Liver (tissue), 8 donors: ENCODE measurements at regions not wholly inside any gene's neighbourhood (a gene's known extent, or its start where the extent isn't known, plus 50 kb on each side); places are given as distances from the start of the nearest gene placed in this dataset.

Experiments used
- DNase-seq: peaks from one replicate; pipeline ENCODE4 v3.0.0-alpha.2; 2017; ENCODE audit warnings: low spot score
- H3K27ac ChIP-seq, 2 donors: one replicate each; pipeline ENCODE4 v1.7.0; 2013; ENCODE audit warnings: inconsistent platforms in 2 of 2, low read length in 2 of 2, control low read depth in 1 of 2, low read depth in 1 of 2, mild to moderate bottlenecking in 1 of 2
- H3K27me3 ChIP-seq, 4 donors: one replicate each; pipeline versions ENCODE4 v1.6.1 to v1.7.0; 2013; ENCODE audit warnings: low read length in 3 of 4, inconsistent platforms in 1 of 4, mild to moderate bottlenecking in 1 of 4, moderate library complexity in 1 of 4; ENCODE audit not compliant: control insufficient read depth in 4 of 4, insufficient read depth in 4 of 4
- H3K36me3 ChIP-seq, 4 donors: one replicate each; pipeline versions ENCODE4 v1.6.1 to v1.7.0; 2013; ENCODE audit warnings: low read length in 3 of 4, mild to moderate bottlenecking in 3 of 4, low read depth in 1 of 4, moderate library complexity in 1 of 4; ENCODE audit not compliant: control insufficient read depth in 4 of 4, insufficient read depth in 3 of 4
- H3K4me1 ChIP-seq, 4 donors: one replicate each; pipeline versions ENCODE4 v1.6.1 to v1.7.0; 2013; ENCODE audit warnings: low read length in 3 of 4, mild to moderate bottlenecking in 3 of 4, moderate library complexity in 1 of 4; ENCODE audit not compliant: control insufficient read depth in 4 of 4, insufficient read depth in 4 of 4
- H3K4me3 ChIP-seq, 3 donors: one replicate each; pipeline versions ENCODE4 v1.6.1 to v1.7.0; 2013; ENCODE audit warnings: low read length in 3 of 3, control low read depth in 1 of 3, low read depth in 1 of 3, mild to moderate bottlenecking in 1 of 3
- H3K9ac ChIP-seq, 2 donors: one replicate each; pipeline ENCODE4 v1.7.0; 2013; ENCODE audit warnings: low read length in 2 of 2, mild to moderate bottlenecking in 2 of 2, moderate library complexity in 2 of 2, control low read depth in 1 of 2, low read depth in 1 of 2
- H3K9me3 ChIP-seq, 4 donors: one replicate each; pipeline versions ENCODE4 v1.6.1 to v1.7.0; 2013; ENCODE audit warnings: low read length in 3 of 4; ENCODE audit not compliant: control insufficient read depth in 4 of 4
- ATF3 ChIP-seq: IDR thresholded peaks from 2 replicates; pipeline ENCODE4 v1.6.1; 2016; ENCODE audit warnings: antibody characterized with exemption
- EGR1 ChIP-seq, 2 donors: IDR thresholded peaks; 2 replicates each; pipeline ENCODE4 v1.6.1; 2016 to 2018; ENCODE audit warnings: antibody characterized with exemption in 2 of 2, low read depth in 2 of 2
- FOXA1 ChIP-seq: IDR thresholded peaks from 2 replicates; pipeline ENCODE4 v1.6.1; 2016; ENCODE audit warnings: antibody characterized with exemption
- FOXA2 ChIP-seq: IDR thresholded peaks from 2 replicates; pipeline ENCODE4 v1.6.1; 2016; ENCODE audit warnings: antibody characterized with exemption
- GABPA ChIP-seq, 2 donors: IDR thresholded peaks in 1 of 2; conservative IDR thresholded peaks in 1 of 2; 2 replicates each; pipeline ENCODE4 v1.6.1; 2016; ENCODE audit warnings: antibody characterized with exemption in 2 of 2, mild to moderate bottlenecking in 1 of 2, moderate library complexity in 1 of 2
- HNF4A ChIP-seq, 2 donors: conservative IDR thresholded peaks; 2 replicates each; pipeline ENCODE4 v1.6.1; 2016; ENCODE audit warnings: antibody characterized with exemption in 2 of 2, mild to moderate bottlenecking in 2 of 2
- HNF4G ChIP-seq: IDR thresholded peaks from 2 replicates; pipeline ENCODE4 v1.6.1; 2016; ENCODE audit warnings: antibody characterized with exemption
- JUND ChIP-seq, 2 donors: IDR thresholded peaks; 2 replicates each; pipeline ENCODE4 v1.6.1; 2016; ENCODE audit warnings: antibody characterized with exemption in 2 of 2
- MAX ChIP-seq: IDR thresholded peaks from 2 replicates; pipeline ENCODE4 v1.6.1; 2016; ENCODE audit warnings: antibody characterized with exemption
- NR2F2 ChIP-seq: IDR thresholded peaks from 2 replicates; pipeline ENCODE4 v1.6.1; 2016; ENCODE audit warnings: antibody characterized with exemption
- RAD21 ChIP-seq, 2 donors: IDR thresholded peaks; 2 replicates each; pipeline ENCODE4 v1.6.1; 2016; ENCODE audit warnings: antibody characterized with exemption in 2 of 2, mild to moderate bottlenecking in 2 of 2
- RXRA ChIP-seq, 2 donors: IDR thresholded peaks; 2 replicates each; pipeline ENCODE4 v1.6.1; 2017 to 2018; ENCODE audit warnings: antibody characterized with exemption in 2 of 2, mild to moderate bottlenecking in 1 of 2
- SP1 ChIP-seq: IDR thresholded peaks from 2 replicates; pipeline ENCODE4 v1.6.1; 2018; ENCODE audit warnings: antibody characterized with exemption, mild to moderate bottlenecking
- TAF1 ChIP-seq: conservative IDR thresholded peaks from 2 replicates; pipeline ENCODE4 v1.6.1; 2016; ENCODE audit warnings: antibody characterized with exemption, mild to moderate bottlenecking
- YY1 ChIP-seq: IDR thresholded peaks from 2 replicates; pipeline ENCODE4 v1.6.1; 2016; ENCODE audit warnings: antibody characterized with exemption, mild to moderate bottlenecking
- WGBS: extraction: QIAGEN DNeasy Blood & Tissue Kit; methylation state at CpG from one replicate; pipeline ENCODE4 v1.1.7; 2013; 5-methylcytosine and 5-hydroxymethylcytosine counted together
- TF ChIP-seq, protein P1 (sequence below): IDR thresholded peaks from 2 replicates; pipeline ENCODE4 v1.6.1; 2016; ENCODE audit warnings: antibody characterized with exemption
- TF ChIP-seq, protein P2 (sequence below): IDR thresholded peaks from 2 replicates; pipeline ENCODE4 v1.6.1; 2016; ENCODE audit warnings: antibody characterized with exemption, mild to moderate bottlenecking
- TF ChIP-seq, protein P3 (sequence below): fragments of 150-350 bp; IDR thresholded peaks from 2 replicates; pipeline ENCODE4 v1.5.1; 2017; ENCODE audit warnings: improper control_type of control experiment, low read depth, low read length; ENCODE audit not compliant: missing input control
- donor health status: healthy.
- donor health status: healthy.
- donor health status: healthy.
- donor health status: healthy.
- donor health status: healthy.

GRCh38 chr15:70197318-70197944, 99.7 kb upstream of the TLE3 start:
- DNase-seq, result no peak
- peaks cover 10 to 48% (median 35%) of the 10 kb centered on the region in 4 donors for H3K4me1 ChIP-seq
- TF ChIP-seq JUND (IDR thresholded peaks at IDR 0.05) (no peak), SP1 (no peak), HNF4G (no peak)
- H3K9me3 ChIP-seq, result no peaks in the 10 kb centered on the region
- WGBS, result 76% methylated on average over 10 of the region's 10 CpGs
- H3K27me3 ChIP-seq, result no peaks in the 10 kb centered on the region
- H3K36me3 ChIP-seq, result no peaks in the 10 kb centered on the region
- H3K9ac ChIP-seq, result peak overlapping the region in 1 of 2 donors; percentile 86
- H3K4me3 ChIP-seq, result no peak overlapping the region
- peak overlapping the region; percentile 86 to 89 for H3K27ac ChIP-seq

GRCh38 chr15:70196372-70197316, 98.9 kb upstream of the TLE3 start:
- no peak overlapping the region for H3K4me3 ChIP-seq
- no peaks in the 10 kb centered on the region for H3K27me3 ChIP-seq
- H3K9ac ChIP-seq, result peak overlapping the region in 1 of 2 donors; percentile 86
- H3K36me3 ChIP-seq, result no peaks in the 10 kb centered on the region
- H3K27ac ChIP-seq, result peak overlapping the region; percentile 86 to 89
- TF ChIP-seq, protein P1, sequence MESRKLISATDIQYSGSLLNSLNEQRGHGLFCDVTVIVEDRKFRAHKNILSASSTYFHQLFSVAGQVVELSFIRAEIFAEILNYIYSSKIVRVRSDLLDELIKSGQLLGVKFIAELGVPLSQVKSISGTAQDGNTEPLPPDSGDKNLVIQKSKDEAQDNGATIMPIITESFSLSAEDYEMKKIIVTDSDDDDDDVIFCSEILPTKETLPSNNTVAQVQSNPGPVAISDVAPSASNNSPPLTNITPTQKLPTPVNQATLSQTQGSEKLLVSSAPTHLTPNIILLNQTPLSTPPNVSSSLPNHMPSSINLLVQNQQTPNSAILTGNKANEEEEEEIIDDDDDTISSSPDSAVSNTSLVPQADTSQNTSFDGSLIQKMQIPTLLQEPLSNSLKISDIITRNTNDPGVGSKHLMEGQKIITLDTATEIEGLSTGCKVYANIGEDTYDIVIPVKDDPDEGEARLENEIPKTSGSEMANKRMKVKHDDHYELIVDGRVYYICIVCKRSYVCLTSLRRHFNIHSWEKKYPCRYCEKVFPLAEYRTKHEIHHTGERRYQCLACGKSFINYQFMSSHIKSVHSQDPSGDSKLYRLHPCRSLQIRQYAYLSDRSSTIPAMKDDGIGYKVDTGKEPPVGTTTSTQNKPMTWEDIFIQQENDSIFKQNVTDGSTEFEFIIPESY, result peak; percentile 57
- TF ChIP-seq FOXA2, result peak; percentile 64
- TF ChIP-seq HNF4A (conservative IDR thresholded peaks at IDR 0.05), result peak; percentile 16 to 75
- peak; percentile 33 to 55 for TF ChIP-seq RAD21 (IDR thresholded peaks at IDR 0.05)
- TF ChIP-seq, protein P2, sequence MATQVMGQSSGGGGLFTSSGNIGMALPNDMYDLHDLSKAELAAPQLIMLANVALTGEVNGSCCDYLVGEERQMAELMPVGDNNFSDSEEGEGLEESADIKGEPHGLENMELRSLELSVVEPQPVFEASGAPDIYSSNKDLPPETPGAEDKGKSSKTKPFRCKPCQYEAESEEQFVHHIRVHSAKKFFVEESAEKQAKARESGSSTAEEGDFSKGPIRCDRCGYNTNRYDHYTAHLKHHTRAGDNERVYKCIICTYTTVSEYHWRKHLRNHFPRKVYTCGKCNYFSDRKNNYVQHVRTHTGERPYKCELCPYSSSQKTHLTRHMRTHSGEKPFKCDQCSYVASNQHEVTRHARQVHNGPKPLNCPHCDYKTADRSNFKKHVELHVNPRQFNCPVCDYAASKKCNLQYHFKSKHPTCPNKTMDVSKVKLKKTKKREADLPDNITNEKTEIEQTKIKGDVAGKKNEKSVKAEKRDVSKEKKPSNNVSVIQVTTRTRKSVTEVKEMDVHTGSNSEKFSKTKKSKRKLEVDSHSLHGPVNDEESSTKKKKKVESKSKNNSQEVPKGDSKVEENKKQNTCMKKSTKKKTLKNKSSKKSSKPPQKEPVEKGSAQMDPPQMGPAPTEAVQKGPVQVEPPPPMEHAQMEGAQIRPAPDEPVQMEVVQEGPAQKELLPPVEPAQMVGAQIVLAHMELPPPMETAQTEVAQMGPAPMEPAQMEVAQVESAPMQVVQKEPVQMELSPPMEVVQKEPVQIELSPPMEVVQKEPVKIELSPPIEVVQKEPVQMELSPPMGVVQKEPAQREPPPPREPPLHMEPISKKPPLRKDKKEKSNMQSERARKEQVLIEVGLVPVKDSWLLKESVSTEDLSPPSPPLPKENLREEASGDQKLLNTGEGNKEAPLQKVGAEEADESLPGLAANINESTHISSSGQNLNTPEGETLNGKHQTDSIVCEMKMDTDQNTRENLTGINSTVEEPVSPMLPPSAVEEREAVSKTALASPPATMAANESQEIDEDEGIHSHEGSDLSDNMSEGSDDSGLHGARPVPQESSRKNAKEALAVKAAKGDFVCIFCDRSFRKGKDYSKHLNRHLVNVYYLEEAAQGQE, result peak; percentile 85
- no peak for TF ChIP-seq TAF1
- peak; percentile 91 to 94 for TF ChIP-seq RXRA (IDR thresholded peaks at IDR 0.05)
- TF ChIP-seq EGR1 (IDR thresholded peaks at IDR 0.05; ENCODE audit: low read depth in 2 of 2), result peak in 1 of 2 donors; percentile 56
- TF ChIP-seq YY1, result no peak
- TF ChIP-seq HNF4G, result no peak
- no peak for TF ChIP-seq ATF3
- no peak for TF ChIP-seq NR2F2
- peak in 1 of 2 donors; percentile 61 for TF ChIP-seq GABPA (IDR thresholded peaks at IDR 0.05 in 1 of 2, conservative IDR thresholded peaks at IDR 0.05 in 1 of 2)
- peak; percentile 5 for TF ChIP-seq FOXA1
- peak in 1 of 2 donors; percentile 69 for TF ChIP-seq JUND (IDR thresholded peaks at IDR 0.05)
- TF ChIP-seq, protein P3, sequence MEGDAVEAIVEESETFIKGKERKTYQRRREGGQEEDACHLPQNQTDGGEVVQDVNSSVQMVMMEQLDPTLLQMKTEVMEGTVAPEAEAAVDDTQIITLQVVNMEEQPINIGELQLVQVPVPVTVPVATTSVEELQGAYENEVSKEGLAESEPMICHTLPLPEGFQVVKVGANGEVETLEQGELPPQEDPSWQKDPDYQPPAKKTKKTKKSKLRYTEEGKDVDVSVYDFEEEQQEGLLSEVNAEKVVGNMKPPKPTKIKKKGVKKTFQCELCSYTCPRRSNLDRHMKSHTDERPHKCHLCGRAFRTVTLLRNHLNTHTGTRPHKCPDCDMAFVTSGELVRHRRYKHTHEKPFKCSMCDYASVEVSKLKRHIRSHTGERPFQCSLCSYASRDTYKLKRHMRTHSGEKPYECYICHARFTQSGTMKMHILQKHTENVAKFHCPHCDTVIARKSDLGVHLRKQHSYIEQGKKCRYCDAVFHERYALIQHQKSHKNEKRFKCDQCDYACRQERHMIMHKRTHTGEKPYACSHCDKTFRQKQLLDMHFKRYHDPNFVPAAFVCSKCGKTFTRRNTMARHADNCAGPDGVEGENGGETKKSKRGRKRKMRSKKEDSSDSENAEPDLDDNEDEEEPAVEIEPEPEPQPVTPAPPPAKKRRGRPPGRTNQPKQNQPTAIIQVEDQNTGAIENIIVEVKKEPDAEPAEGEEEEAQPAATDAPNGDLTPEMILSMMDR, result no peak
- TF ChIP-seq MAX, result peak; percentile 15
- peak; percentile 59 for TF ChIP-seq SP1
- WGBS, result 37% methylated on average over 21 of the region's 21 CpGs
- H3K4me1 ChIP-seq, result peaks cover 10 to 50% (median 36%) of the 10 kb centered on the region in 4 donors
- DNase-seq, result no peak
- H3K9me3 ChIP-seq, result no peaks in the 10 kb centered on the region
